Right renal cortex interstitium (tissue), 3 donors: ENCODE measurements at regions not wholly inside any gene's neighbourhood (a gene's known extent, or its start where the extent isn't known, plus 50 kb on each side); places are given as distances from the start of the nearest gene placed in this dataset.
"Not testable (repeated sequence)": the region's sequence is repeated elsewhere in the genome, so short reads cannot be mapped to it uniquely, and the experiment has no call there.

ENCODE experiments used
- DNase-seq, 3 donors: peaks; one replicate each; pipeline ENCODE4 v3.0.0-alpha.2; 2013; ENCODE audit warnings: low read depth in 3 of 3, low spot score in 2 of 3

DNA sequence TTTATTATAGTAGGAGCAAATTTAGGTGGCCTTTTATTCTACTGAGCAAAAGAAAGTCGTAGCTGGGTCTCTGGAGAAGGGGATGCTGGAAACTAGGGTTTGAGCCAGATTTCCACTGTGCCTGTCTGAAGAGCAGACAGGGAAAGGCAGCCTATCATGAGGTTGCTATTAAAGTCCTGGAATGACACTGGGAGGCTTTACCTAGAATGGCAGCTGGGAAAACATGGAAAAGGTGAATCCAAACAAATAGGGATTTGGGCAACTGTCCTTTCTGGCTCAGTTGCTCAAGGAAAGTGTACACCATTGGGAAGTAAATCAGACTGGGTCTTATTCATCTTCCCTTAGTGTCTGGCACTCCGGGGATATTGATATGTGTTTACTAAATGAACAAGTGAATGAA, 154.6 kb downstream of the MTX2 start:
- DNase-seq: no peak

GRCh38 chr2:176424746-176425145, 155.5 kb downstream of the MTX2 start:
- no peak for DNase-seq

GRCh38 chr2:176427549-176427948, 158.3 kb downstream of the MTX2 start:
- no peak for DNase-seq

GRCh38 chr2:176428944-176429469, 159.8 kb downstream of the MTX2 start:
- not testable (repeated sequence) for DNase-seq

GRCh38 chr2:176432434-176432833, 163.2 kb downstream of the MTX2 start:
- DNase-seq: no peak

GRCh38 chr2:176435729-176436128, 166.5 kb downstream of the MTX2 start:
- DNase-seq: peak in 1 of 3 donors; percentile 65

DNA sequence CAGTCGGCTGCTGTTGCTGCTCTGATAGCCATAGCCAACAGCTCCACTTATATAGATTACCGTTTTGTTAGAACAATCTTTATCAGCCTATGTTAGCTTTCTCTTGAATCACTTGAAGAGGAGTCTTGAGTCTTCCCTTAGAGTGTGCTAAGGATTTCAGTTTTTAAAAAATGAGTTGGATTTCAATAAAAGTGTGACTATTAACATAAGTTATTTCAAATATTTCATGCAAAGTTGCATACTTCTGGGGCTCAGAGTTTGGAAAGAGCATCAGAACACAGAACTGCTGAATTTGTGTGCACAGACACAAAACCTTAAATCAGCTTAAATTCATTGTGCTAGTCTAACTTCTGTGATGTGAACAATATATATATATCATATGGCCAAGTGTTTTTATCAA, 174.7 kb downstream of the MTX2 start:
- no peak for DNase-seq

DNA sequence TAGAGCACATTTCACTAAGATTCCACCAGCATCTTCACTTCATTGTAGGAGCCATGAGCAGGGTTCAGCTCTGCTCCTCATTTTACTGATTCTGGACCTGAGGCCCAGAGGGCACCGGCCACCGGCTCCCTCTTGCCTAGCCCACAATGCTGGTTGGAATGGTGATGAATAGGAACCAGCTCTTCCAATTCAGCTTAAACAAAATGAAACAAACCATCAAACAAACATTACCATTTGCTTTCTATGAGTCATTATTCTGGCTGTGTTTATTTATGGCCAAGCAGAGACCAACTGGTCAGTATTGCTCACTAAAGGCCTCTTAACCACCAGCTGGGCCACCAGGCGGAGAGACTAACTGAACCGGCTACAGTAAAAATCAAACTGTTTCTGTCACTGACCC, 176.7 kb downstream of the MTX2 start:
- no peak for DNase-seq

GRCh38 chr2:176446718-176447414, 177.6 kb downstream of the MTX2 start:
- DNase-seq: no peak

DNA sequence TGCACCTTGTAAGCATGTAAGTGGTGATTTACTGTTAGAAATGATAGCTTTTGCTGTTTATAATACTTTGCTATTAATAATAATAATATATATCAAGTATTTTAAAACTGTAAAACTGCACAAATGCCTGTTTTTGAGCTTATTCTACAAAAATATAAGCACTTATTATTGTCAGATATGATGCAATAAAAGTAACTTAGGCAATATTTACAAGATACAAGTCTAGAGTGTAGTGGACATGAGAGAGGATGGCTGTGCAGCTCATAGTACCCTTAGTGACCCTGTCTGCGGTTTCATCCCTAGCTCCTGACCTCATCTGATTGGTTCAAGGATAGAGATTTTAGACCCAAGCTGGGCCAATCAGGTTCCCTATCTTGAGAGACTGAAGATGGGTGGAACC, 178.4 kb downstream of the MTX2 start:
- no peak for DNase-seq

- DNase-seq: no peak
Observed at GRCh38 chr2:176449852-176450251, 180.6 kb downstream of the MTX2 start.

GRCh38 chr2:176453784-176454183, 184.5 kb downstream of the MTX2 start:
- no peak for DNase-seq

GRCh38 chr2:176454893-176455815, 185.9 kb downstream of the MTX2 start:
- DNase-seq: peak; percentile 77 to 92 (median 83)

DNA sequence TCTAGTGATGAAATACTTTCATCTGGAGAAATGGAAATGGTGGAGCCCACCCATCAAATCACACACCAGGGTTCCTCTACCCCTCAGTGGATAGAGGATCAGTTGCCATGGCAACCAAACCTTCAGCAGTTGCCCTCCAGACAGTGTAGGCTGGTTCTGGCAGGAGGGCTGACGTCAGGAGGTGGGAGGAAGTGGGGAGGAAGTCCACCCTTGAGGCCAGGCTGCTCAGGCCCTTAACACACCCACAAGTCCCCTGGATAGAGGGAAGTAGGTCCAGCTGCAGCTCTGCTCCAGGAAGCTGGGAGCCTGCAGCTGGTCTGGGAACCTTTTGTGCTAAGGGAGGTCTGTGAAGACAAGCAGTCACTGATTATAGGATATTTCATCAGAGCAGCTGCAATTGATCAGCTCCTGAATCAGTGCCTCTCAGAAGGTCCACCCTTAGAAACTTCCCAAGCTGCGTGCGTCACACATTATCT, 186.6 kb downstream of the MTX2 start:
- DNase-seq: no peak

- no peak for DNase-seq
Observed at GRCh38 chr2:176457481-176457880, 188.2 kb downstream of the MTX2 start.

DNA sequence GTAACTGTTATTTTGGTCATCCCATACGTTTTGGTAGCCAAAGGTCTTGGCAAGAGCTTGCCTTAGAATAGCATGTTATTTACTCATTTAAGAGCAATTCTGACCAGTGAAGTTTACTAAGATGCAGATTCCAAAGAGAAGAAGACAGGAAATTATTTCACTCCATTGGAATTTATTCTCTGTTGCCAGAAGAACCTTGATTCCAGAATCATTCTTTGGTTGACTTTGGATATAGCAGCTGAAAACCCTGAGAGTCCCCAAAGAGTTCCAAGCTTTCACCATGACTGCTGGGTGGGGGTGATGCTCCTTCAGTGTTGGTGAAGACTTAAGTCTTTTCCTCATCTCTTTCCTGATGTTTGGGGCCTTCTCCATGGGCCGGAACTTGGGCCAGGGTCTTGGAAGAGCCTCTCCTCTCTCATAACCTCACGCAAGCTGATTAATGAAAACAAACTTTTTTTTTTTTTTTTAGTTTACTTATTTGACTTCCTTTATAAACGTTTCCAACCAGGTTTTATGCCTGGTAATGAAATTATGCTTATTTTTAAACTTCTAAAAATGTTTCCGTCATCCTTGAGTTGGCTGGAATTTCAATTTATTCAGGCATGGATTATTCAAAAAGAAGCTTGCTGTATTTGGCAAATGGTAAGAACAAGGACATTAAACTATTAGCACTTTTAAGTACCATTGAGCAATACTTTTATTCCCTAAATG, 192.0 kb downstream of the MTX2 start:
- DNase-seq: no peak

DNA sequence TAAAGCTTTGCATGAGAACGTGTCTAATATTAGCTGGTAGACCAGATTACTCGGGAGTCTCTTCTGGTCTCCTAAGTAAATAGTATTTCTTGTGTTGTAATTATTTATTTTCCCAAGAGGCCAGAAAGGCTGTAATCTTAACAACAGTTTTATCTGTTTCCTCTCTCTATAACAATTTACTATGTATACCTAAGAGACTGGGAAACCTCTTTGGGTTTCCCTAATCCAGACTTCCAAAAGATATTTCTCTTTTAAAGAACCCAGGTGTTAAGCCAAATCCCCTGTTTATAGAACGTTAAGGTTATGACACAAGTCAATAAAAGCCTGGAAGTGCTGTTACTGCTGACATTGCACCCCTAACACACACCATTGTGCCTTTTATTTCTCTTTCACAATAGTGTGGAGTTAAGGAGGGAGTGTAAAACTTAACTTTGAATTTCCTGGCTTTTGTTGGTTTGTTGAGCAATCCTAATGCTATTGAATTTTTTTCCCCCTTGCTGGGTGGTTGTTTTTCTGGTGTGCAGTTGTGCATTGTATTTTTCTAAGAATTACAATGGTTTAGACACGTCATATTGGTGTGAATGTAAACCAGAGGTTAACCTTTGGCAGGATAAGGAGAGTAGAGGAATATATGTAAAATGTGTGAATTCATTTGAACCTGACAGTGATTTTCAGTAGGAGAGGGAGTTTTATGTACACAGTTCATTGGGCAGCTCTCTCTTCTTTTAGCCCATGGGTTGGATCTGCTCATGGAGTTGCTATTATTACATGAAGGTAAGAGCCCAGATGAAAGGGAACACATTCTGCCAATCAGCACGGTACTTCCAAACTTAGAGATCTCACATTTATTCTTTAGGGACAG, 192.8 kb downstream of the MTX2 start:
- no peak for DNase-seq

GRCh38 chr2:176463546-176463945, 194.3 kb downstream of the MTX2 start:
- no peak for DNase-seq

DNA sequence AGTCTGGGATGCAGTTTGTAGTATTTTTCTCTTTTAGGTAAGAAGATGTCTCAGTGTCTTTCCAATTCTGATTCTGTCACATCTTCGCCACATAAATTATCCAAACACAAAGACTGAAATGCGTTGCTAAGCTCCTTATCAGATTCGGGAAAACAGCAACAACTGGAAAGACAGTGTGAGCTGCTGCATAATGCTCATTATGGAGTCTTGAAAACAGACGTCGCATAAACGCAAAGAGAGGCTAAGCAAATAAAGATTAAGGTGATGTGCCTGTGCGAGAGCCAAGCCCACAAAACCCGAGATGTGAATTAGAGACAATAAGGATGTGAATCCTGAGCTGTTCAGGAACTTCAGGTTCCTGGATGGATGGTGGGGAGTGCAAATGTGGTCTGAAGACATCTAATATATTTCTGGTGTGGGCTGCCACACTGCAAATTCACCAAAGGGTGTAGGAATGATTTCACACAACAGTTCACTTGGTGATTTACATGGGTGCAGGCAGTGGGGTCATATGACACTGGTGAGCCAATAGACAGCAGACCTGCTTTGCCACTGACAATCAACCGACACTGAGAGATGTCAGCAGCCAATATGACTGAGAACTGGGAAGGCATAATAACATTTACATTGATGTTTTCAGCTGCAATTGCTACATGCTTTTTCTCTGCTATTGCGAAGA, 195.8 kb downstream of the MTX2 start:
- no peak for DNase-seq
